Mesenchymal stem cell (in vitro differentiated cells and primary cell): ENCODE measurements at regions not wholly inside any gene's neighbourhood (a gene's known extent, or its start where the extent isn't known, plus 50 kb on each side); places are given as distances from the start of the nearest gene placed in this dataset.

Experiments used
- DNase-seq: peaks from one replicate; pipeline ENCODE4 v3.0.0-alpha.2; 2013
- H2AFZ ChIP-seq: one replicate; pipeline ENCODE4 v1.6.1; 2013; ENCODE audit warnings: low read depth, mild to moderate bottlenecking, control low read depth, inconsistent platforms, low read length, moderate library complexity
- H2AK5ac ChIP-seq: 2 replicates; pipeline ENCODE4 v1.6.1; 2013; ENCODE audit warnings: low read length, moderate library complexity, mild to moderate bottlenecking, inconsistent platforms; ENCODE audit not compliant: severe bottlenecking
- H2BK120ac ChIP-seq: one replicate; pipeline ENCODE4 v1.6.1; 2013; ENCODE audit warnings: low read depth, mild to moderate bottlenecking, inconsistent platforms, low read length, moderate library complexity
- H2BK12ac ChIP-seq, 2 experiments: one replicate each; pipeline ENCODE4 v1.6.1; 2013; ENCODE audit warnings: inconsistent platforms in 2 of 2, low read length in 2 of 2, mild to moderate bottlenecking in 2 of 2, moderate library complexity in 2 of 2, control low read depth in 1 of 2
- H2BK15ac ChIP-seq: one replicate; pipeline ENCODE4 v1.6.1; 2013; ENCODE audit warnings: mild to moderate bottlenecking, low read depth, inconsistent platforms; ENCODE audit not compliant: poor library complexity, severe bottlenecking
- H2BK5ac ChIP-seq: 2 replicates; pipeline ENCODE4 v1.6.1; 2013; ENCODE audit warnings: low read depth, mild to moderate bottlenecking, low read length, control low read depth, inconsistent platforms; ENCODE audit not compliant: poor library complexity, severe bottlenecking
- H3K14ac ChIP-seq, 2 experiments: one replicate each; pipeline ENCODE4 v1.6.1; 2013; ENCODE audit warnings: inconsistent platforms in 2 of 2, low read length in 2 of 2, control low read depth in 1 of 2, mild to moderate bottlenecking in 1 of 2, moderate library complexity in 1 of 2
- H3K18ac ChIP-seq, 2 experiments: one replicate each; pipeline ENCODE4 v1.6.1; 2013; ENCODE audit warnings: inconsistent platforms in 2 of 2, low read length in 2 of 2, control low read depth in 1 of 2, low read depth in 1 of 2, mild to moderate bottlenecking in 1 of 2
- H3K23ac ChIP-seq, 2 experiments: one replicate each; pipeline ENCODE4 v1.6.1; 2013; ENCODE audit warnings: inconsistent platforms in 2 of 2, low read length in 2 of 2, mild to moderate bottlenecking in 2 of 2, moderate library complexity in 2 of 2, control low read depth in 1 of 2
- H3K27ac ChIP-seq: 2 replicates; pipeline ENCODE4 v1.5.1; 2013; ENCODE audit warnings: mild to moderate bottlenecking, moderate library complexity, low read length, control low read depth, inconsistent platforms; ENCODE audit not compliant: poor library complexity, severe bottlenecking
- H3K27me3 ChIP-seq, 2 experiments: 2 replicates each; pipeline versions ENCODE4 v1.6.1 to v1.7.0; 2013; ENCODE audit warnings: low read length in 2 of 2, mild to moderate bottlenecking in 2 of 2, moderate library complexity in 2 of 2, control low read depth in 1 of 2, inconsistent platforms in 1 of 2; ENCODE audit not compliant: control insufficient read depth in 1 of 2, insufficient read depth in 1 of 2
- H3K36me3 ChIP-seq, 2 experiments: 2 replicates each; pipeline versions ENCODE4 v1.6.1 to v1.7.0; 2013; ENCODE audit warnings: low read length in 2 of 2, control low read depth in 1 of 2, inconsistent platforms in 1 of 2, low read depth in 1 of 2, mild to moderate bottlenecking in 1 of 2; ENCODE audit not compliant: insufficient read depth in 2 of 2, control insufficient read depth in 1 of 2
- H3K4ac ChIP-seq, 2 experiments: one replicate each; pipeline ENCODE4 v1.6.1; 2013; ENCODE audit warnings: inconsistent platforms in 2 of 2, low read length in 2 of 2, mild to moderate bottlenecking in 2 of 2, moderate library complexity in 2 of 2, control low read depth in 1 of 2, low read depth in 1 of 2
- H3K4me1 ChIP-seq: 2 replicates; pipeline ENCODE4 v1.6.1; 2013; ENCODE audit warnings: low read depth, low read length, control low read depth; ENCODE audit not compliant: control insufficient read depth, insufficient read depth
- H3K4me2 ChIP-seq: 2 replicates; pipeline ENCODE4 v1.6.1; 2013; ENCODE audit warnings: low read length, mild to moderate bottlenecking, inconsistent platforms; ENCODE audit not compliant: poor library complexity, severe bottlenecking
- H3K4me3 ChIP-seq, 2 experiments: 2 replicates each; pipeline versions ENCODE4 v1.5.1 to v1.7.0; 2013; ENCODE audit warnings: low read length in 2 of 2, mild to moderate bottlenecking in 2 of 2, control low read depth in 1 of 2, low read depth in 1 of 2; ENCODE audit not compliant: insufficient read depth in 1 of 2
- H3K79me1 ChIP-seq: replicated peaks from 2 replicates; pipeline ENCODE4 v1.6.1; 2013; ENCODE audit warnings: mild to moderate bottlenecking, control low read depth, low read length, inconsistent platforms; ENCODE audit not compliant: poor library complexity, severe bottlenecking
- H3K9ac ChIP-seq: 2 replicates; pipeline ENCODE4 v1.7.0; 2013; ENCODE audit warnings: mild to moderate bottlenecking, low read length, moderate library complexity
- H3K9me3 ChIP-seq: 2 replicates; pipeline ENCODE4 v1.7.0; 2013; ENCODE audit warnings: mild to moderate bottlenecking, low read length; ENCODE audit not compliant: control insufficient read depth
- H4K8ac ChIP-seq: one replicate; pipeline ENCODE4 v1.6.1; 2013; ENCODE audit warnings: inconsistent platforms, mild to moderate bottlenecking, low read length, moderate library complexity
- H4K91ac ChIP-seq: one replicate; pipeline ENCODE4 v1.6.1; 2013; ENCODE audit warnings: mild to moderate bottlenecking, low read length, inconsistent platforms
- WGBS: methylation state at CpG from one replicate; pipeline ENCODE4 v1.1.7; 2013; ENCODE audit warnings: mixed read lengths; 5-methylcytosine and 5-hydroxymethylcytosine counted together

GRCh38 chr12:127774828-127775227, 492.1 kb upstream of the TMEM132C start:
- Histone ChIP-seq H3K79me1 (no peaks in the 10 kb centered on the region), H3K4me3 (no peak overlapping the region), H3K4me1 (no peaks in the 10 kb centered on the region), H2BK5ac (no peak overlapping the region), H4K8ac (no peak overlapping the region), H2AFZ (no peak overlapping the region), H4K91ac (no peak overlapping the region), H3K14ac (no peak overlapping the region), H2BK120ac (no peak overlapping the region), H3K27me3 (peaks cover 0 to 7% of the 10 kb centered on the region in 2 experiments), H3K9me3 (no peaks in the 10 kb centered on the region), H3K36me3 (no peaks in the 10 kb centered on the region), H3K18ac (no peak overlapping the region), H3K27ac (no peak overlapping the region), H3K23ac (no peak overlapping the region), H2BK12ac (no peak overlapping the region), H3K4ac (no peak overlapping the region), H3K4me2 (no peak overlapping the region), H2AK5ac (no peak overlapping the region), H3K9ac (no peak overlapping the region), H2BK15ac (no peak overlapping the region)
- DNase-seq: no peak
- 70% methylated on average over 5 of the region's 5 CpGs for WGBS

- Histone ChIP-seq H3K14ac (no peak overlapping the region), H3K36me3 (no peaks in the 10 kb centered on the region), H3K79me1 (no peaks in the 10 kb centered on the region), H3K4me3 (no peak overlapping the region), H2AFZ (no peak overlapping the region), H3K27me3 (no peaks in the 10 kb centered on the region), H3K4me2 (no peak overlapping the region), H3K4me1 (no peaks in the 10 kb centered on the region), H3K4ac (no peak overlapping the region), H2BK15ac (no peak overlapping the region), H4K91ac (no peak overlapping the region), H2BK12ac (no peak overlapping the region), H2BK5ac (no peak overlapping the region), H3K23ac (no peak overlapping the region), H3K9ac (no peak overlapping the region), H4K8ac (no peak overlapping the region), H3K27ac (no peak overlapping the region), H3K18ac (no peak overlapping the region), H2BK120ac (no peak overlapping the region), H2AK5ac (no peak overlapping the region), H3K9me3 (no peaks in the 10 kb centered on the region)
- DNase-seq: peak; percentile 3
- 67% methylated on average over 11 of the region's 12 CpGs for WGBS
Measured at GRCh38 chr12:127779301-127780045, 487.5 kb upstream of the TMEM132C start.

- H3K23ac ChIP-seq: no peak overlapping the region
- no peak overlapping the region for H3K4me3 ChIP-seq
- no peak overlapping the region for H4K91ac ChIP-seq
- no peak overlapping the region for H3K4ac ChIP-seq
- H3K27me3 ChIP-seq: no peaks in the 10 kb centered on the region
- no peak overlapping the region for H2BK120ac ChIP-seq
- H4K8ac ChIP-seq: no peak overlapping the region
- no peaks in the 10 kb centered on the region for H3K79me1 ChIP-seq
- no peak overlapping the region for H2BK12ac ChIP-seq
- H2AK5ac ChIP-seq: no peak overlapping the region
- 80% methylated on average over 2 of the region's 6 CpGs for WGBS
- H3K9me3 ChIP-seq: no peaks in the 10 kb centered on the region
- DNase-seq: no peak
- H3K4me1 ChIP-seq: no peaks in the 10 kb centered on the region
- H3K9ac ChIP-seq: no peak overlapping the region
- no peak overlapping the region for H3K4me2 ChIP-seq
- H2BK15ac ChIP-seq: no peak overlapping the region
- H2BK5ac ChIP-seq: no peak overlapping the region
- no peak overlapping the region for H3K27ac ChIP-seq
- H3K18ac ChIP-seq: no peak overlapping the region
- H3K14ac ChIP-seq: no peak overlapping the region
- no peaks in the 10 kb centered on the region for H3K36me3 ChIP-seq
- H2AFZ ChIP-seq: no peak overlapping the region
Measured at GRCh38 chr12:127780881-127781280, 486.1 kb upstream of the TMEM132C start.

GRCh38 chr12:127781336-127781735, 485.6 kb upstream of the TMEM132C start:
- DNase-seq: no peak

More at GRCh38 chr12:127781336-127781735, 485.6 kb upstream of the TMEM132C start:
- Histone ChIP-seq H3K27me3 (no peaks in the 10 kb centered on the region), H3K23ac (no peak overlapping the region), H3K14ac (no peak overlapping the region), H3K4me1 (no peaks in the 10 kb centered on the region), H3K27ac (no peak overlapping the region), H2AK5ac (no peak overlapping the region), H3K4me2 (no peak overlapping the region), H2BK15ac (no peak overlapping the region), H3K18ac (no peak overlapping the region), H2BK5ac (no peak overlapping the region), H2BK12ac (no peak overlapping the region), H3K36me3 (no peaks in the 10 kb centered on the region), H4K8ac (no peak overlapping the region), H2AFZ (no peak overlapping the region), H4K91ac (no peak overlapping the region), H3K9ac (no peak overlapping the region), H3K79me1 (no peaks in the 10 kb centered on the region), H3K9me3 (no peaks in the 10 kb centered on the region), H3K4me3 (no peak overlapping the region), H3K4ac (no peak overlapping the region), H2BK120ac (no peak overlapping the region)
- 83% methylated on average over 4 of the region's 5 CpGs for WGBS
